ENCODE measurements at regions not wholly inside any gene's neighbourhood (a gene's known extent, or its start where the extent isn't known, plus 50 kb on each side); places are given as distances from the start of the nearest gene placed in this dataset.

DNA sequence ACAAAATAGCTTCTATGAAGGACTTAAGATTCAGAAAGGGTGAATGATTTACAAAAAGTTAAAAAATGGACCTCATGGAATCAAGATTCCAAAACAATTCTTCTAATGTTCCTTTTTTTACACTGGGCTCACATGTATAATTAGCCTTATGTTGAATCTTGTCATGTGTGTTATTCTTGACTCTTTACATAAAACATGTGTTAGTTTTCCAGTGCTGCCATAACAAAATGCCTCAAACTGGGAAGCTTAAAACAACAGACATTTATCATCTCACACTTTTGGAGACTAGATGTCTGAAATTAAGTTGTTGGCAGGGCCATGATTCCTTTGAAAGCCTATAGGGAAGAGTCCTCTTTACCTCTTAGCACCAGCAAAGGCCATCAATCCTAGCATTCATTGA is 192.5 kb upstream of the SORCS1 start:
- Histone ChIP-seq H2AFZ (ENCODE audit: low read length) (no peak overlapping the region), H3K4me1 (ENCODE audit: insufficient read depth, low read length, poor library complexity, severe bottlenecking) (no peaks in the 10 kb centered on the region), H3K9me3 (ENCODE audit: insufficient read depth, low read depth, low read length) (no peaks in the 10 kb centered on the region), H3K9ac (ENCODE audit: low read depth, low read length, poor library complexity, severe bottlenecking) (no peak overlapping the region), H3K4me2 (ENCODE audit: low read depth, low read length, poor library complexity, severe bottlenecking) (no peak overlapping the region), H3F3A (ENCODE audit: low read depth) (no peaks in the 10 kb centered on the region), H3K79me2 (ENCODE audit: insufficient read depth, low read length) (no peaks in the 10 kb centered on the region), H3K9me2 (replicated peaks; ENCODE audit: low read depth, low read length) (no peaks in the 10 kb centered on the region), H4K20me1 (ENCODE audit: insufficient read depth, low read length, poor library complexity, severe bottlenecking) (no peaks in the 10 kb centered on the region), H3K4me3 (ENCODE audit: low read length, poor library complexity, severe bottlenecking) (no peak overlapping the region), H3K36me3 (ENCODE audit: insufficient read depth, low read length) (no peaks in the 10 kb centered on the region), H3K27me3 (ENCODE audit: insufficient read depth, low read length, poor library complexity, severe bottlenecking) (no peaks in the 10 kb centered on the region)
- TF ChIP-seq EZH2phosphoT487 (IDR thresholded peaks at IDR 0.05; ENCODE audit: borderline replicate concordance), result no peak
- TF ChIP-seq, protein P1, sequence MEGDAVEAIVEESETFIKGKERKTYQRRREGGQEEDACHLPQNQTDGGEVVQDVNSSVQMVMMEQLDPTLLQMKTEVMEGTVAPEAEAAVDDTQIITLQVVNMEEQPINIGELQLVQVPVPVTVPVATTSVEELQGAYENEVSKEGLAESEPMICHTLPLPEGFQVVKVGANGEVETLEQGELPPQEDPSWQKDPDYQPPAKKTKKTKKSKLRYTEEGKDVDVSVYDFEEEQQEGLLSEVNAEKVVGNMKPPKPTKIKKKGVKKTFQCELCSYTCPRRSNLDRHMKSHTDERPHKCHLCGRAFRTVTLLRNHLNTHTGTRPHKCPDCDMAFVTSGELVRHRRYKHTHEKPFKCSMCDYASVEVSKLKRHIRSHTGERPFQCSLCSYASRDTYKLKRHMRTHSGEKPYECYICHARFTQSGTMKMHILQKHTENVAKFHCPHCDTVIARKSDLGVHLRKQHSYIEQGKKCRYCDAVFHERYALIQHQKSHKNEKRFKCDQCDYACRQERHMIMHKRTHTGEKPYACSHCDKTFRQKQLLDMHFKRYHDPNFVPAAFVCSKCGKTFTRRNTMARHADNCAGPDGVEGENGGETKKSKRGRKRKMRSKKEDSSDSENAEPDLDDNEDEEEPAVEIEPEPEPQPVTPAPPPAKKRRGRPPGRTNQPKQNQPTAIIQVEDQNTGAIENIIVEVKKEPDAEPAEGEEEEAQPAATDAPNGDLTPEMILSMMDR (conservative IDR thresholded peaks at IDR 0.05; ENCODE audit: low read length), result no peak

DNA sequence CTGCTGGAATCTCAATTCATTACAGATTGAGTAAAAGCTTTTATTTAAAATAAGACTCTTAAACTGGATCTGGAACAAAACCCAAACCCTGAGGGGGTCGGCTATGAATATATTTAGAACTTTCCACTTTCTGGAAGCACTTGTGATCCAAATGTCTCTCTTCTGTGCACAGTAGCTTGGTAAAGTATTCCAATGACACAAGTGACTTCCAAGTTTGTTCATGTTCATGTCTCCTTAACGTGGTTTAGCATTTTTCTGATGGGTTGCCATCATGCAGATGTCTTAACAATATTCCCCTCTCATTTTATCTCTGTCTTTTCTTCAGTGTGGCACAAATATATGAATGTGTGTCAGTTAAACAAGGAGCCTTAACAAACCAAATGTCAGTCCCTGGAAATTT is 191.9 kb upstream of the SORCS1 start:
- no peak for TF ChIP-seq EZH2phosphoT487 (IDR thresholded peaks at IDR 0.05; ENCODE audit: borderline replicate concordance)
- TF ChIP-seq, protein P1 (conservative IDR thresholded peaks at IDR 0.05; ENCODE audit: low read length), result no peak
- no peak overlapping the region for H3K4me3 ChIP-seq (ENCODE audit: low read length, poor library complexity, severe bottlenecking)

DNA sequence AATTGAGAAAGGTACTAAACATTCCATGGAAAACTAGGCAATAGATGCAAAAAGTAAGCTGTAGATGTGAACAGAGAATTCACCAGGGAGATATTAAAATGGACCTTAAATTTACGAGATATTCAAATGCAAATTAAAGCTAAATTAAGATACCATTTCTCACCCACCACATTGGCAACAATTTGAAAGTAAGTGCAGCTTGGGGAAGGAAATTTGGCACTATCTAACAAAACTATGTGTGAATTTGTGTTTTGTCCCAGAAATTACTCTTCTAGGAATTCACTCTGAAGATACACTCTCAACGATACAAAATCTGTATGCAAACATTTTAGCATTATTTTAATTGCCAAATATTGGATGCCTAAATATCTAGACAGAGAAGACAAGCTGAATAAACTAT is 178.2 kb upstream of the SORCS1 start:
- no peak for TF ChIP-seq EZH2phosphoT487 (IDR thresholded peaks at IDR 0.05; ENCODE audit: borderline replicate concordance)
- TF ChIP-seq, protein P1 (conservative IDR thresholded peaks at IDR 0.05; ENCODE audit: low read length), result no peak
- H2AFZ ChIP-seq (ENCODE audit: low read length), result no peak overlapping the region
- H3K9me2 ChIP-seq (replicated peaks; ENCODE audit: low read depth, low read length), result no peaks in the 10 kb centered on the region
- H3K36me3 ChIP-seq (ENCODE audit: insufficient read depth, low read length), result no peaks in the 10 kb centered on the region
- no peaks in the 10 kb centered on the region for H4K20me1 ChIP-seq (ENCODE audit: insufficient read depth, low read length, poor library complexity, severe bottlenecking)
- H3F3A ChIP-seq (ENCODE audit: low read depth), result no peaks in the 10 kb centered on the region
- H3K4me1 ChIP-seq (ENCODE audit: insufficient read depth, low read length, poor library complexity, severe bottlenecking), result no peaks in the 10 kb centered on the region
- no peaks in the 10 kb centered on the region for H3K79me2 ChIP-seq (ENCODE audit: insufficient read depth, low read length)
- H3K4me3 ChIP-seq (ENCODE audit: low read length, poor library complexity, severe bottlenecking), result no peak overlapping the region
- H3K27me3 ChIP-seq (ENCODE audit: insufficient read depth, low read length, poor library complexity, severe bottlenecking), result no peaks in the 10 kb centered on the region
- H3K9ac ChIP-seq (ENCODE audit: low read depth, low read length, poor library complexity, severe bottlenecking), result no peak overlapping the region
- H3K4me2 ChIP-seq (ENCODE audit: low read depth, low read length, poor library complexity, severe bottlenecking), result no peak overlapping the region
- no peaks in the 10 kb centered on the region; the same call in 1 of the 2 replicates for H3K9me3 ChIP-seq (ENCODE audit: insufficient read depth, low read depth, low read length)

More for the DNA sequence above, 191.9 kb upstream of the SORCS1 start:
- H3K9me2 ChIP-seq (replicated peaks; ENCODE audit: low read depth, low read length), result no peaks in the 10 kb centered on the region
- H3K79me2 ChIP-seq (ENCODE audit: insufficient read depth, low read length), result no peaks in the 10 kb centered on the region
- no peaks in the 10 kb centered on the region for H3F3A ChIP-seq (ENCODE audit: low read depth)
- no peaks in the 10 kb centered on the region for H4K20me1 ChIP-seq (ENCODE audit: insufficient read depth, low read length, poor library complexity, severe bottlenecking)
- no peak overlapping the region for H3K4me2 ChIP-seq (ENCODE audit: low read depth, low read length, poor library complexity, severe bottlenecking)
- no peak overlapping the region for H3K9ac ChIP-seq (ENCODE audit: low read depth, low read length, poor library complexity, severe bottlenecking)
- H3K36me3 ChIP-seq (ENCODE audit: insufficient read depth, low read length), result no peaks in the 10 kb centered on the region
- H2AFZ ChIP-seq (ENCODE audit: low read length), result no peak overlapping the region
- no peaks in the 10 kb centered on the region for H3K27me3 ChIP-seq (ENCODE audit: insufficient read depth, low read length, poor library complexity, severe bottlenecking)
- no peaks in the 10 kb centered on the region for H3K4me1 ChIP-seq (ENCODE audit: insufficient read depth, low read length, poor library complexity, severe bottlenecking)
- H3K9me3 ChIP-seq (ENCODE audit: insufficient read depth, low read depth, low read length), result no peaks in the 10 kb centered on the region

All from Loucy (cell line).